Kidney (tissue), 13 donors: ENCODE measurements at regions not wholly inside any gene's neighbourhood (a gene's known extent, or its start where the extent isn't known, plus 50 kb on each side); places are given as distances from the start of the nearest gene placed in this dataset.

Experiments used
- DNase-seq, 5 donors: peaks; one replicate each; pipeline ENCODE4 v3.0.0-alpha.2; 2013 to 2020
- FAIRE-seq: peaks from 2 replicates; lab custom pipeline; 2012; peaks lifted over from hg19 to GRCh38; lab: Jason Lieb, UNC
- H3K27ac ChIP-seq, 2 donors: one replicate each; pipeline ENCODE4 v1.7.0; 2013; ENCODE audit warnings: low read depth in 2 of 2, low read length in 2 of 2, inconsistent platforms in 1 of 2
- H3K27me3 ChIP-seq: one replicate; pipeline ENCODE4 v1.7.1; 2013; ENCODE audit warnings: low read length, inconsistent platforms; ENCODE audit not compliant: control insufficient read depth, insufficient read depth
- H3K36me3 ChIP-seq, 3 donors: one replicate each; pipeline versions ENCODE4 v1.7.0 to v1.7.1; 2013; ENCODE audit warnings: low read length in 3 of 3, control low read depth in 1 of 3, inconsistent platforms in 1 of 3; ENCODE audit not compliant: insufficient read depth in 3 of 3, control insufficient read depth in 2 of 3
- H3K4me1 ChIP-seq, 3 donors: one replicate each; pipeline versions ENCODE4 v1.7.0 to v1.7.1; 2013; ENCODE audit warnings: low read length in 3 of 3, inconsistent platforms in 1 of 3, low read depth in 1 of 3; ENCODE audit not compliant: control insufficient read depth in 2 of 3, insufficient read depth in 2 of 3
- H3K4me3 ChIP-seq, 3 donors: one replicate each; pipeline versions ENCODE4 v1.7.0 to v1.8.1; 2013; ENCODE audit warnings: low read length in 3 of 3, control low read depth in 1 of 3, inconsistent platforms in 1 of 3
- H3K9ac ChIP-seq, 3 donors: one replicate each; pipeline versions ENCODE4 v1.7.0 to v1.7.1; 2013; ENCODE audit warnings: low read length in 3 of 3, control low read depth in 1 of 3, inconsistent platforms in 1 of 3
- H3K9me3 ChIP-seq, 3 donors: one replicate each; pipeline versions ENCODE4 v1.7.0 to v1.7.1; 2013; ENCODE audit warnings: low read length in 3 of 3, control low read depth in 1 of 3, inconsistent platforms in 1 of 3; ENCODE audit not compliant: control insufficient read depth in 2 of 3, insufficient read depth in 1 of 3
- CTCF ChIP-seq: IDR thresholded peaks from 3 replicates; pipeline ENCODE4 v1.5.1; 2012; ENCODE audit warnings: mild to moderate bottlenecking, moderate library complexity, borderline replicate concordance; ENCODE audit not compliant: insufficient read depth; ENCODE audit errors: extremely low read depth
- intact Hi-C: fragments of 100-400 bp; cut with DNase I; formaldehyde crosslinking; loops from one replicate; pipeline ENCODE4 v1.11.1; 2022
- donor health status: control.
- donor health status: control.
- donor health status: control.
- donor health status: control.
- donor health status: control.
- donor health status: DM: yes; HTN: yes; CAD: no.
- donor health status: Normal renal cell carcinoma (clear cell type).

GRCh38 chr11:70799386-70799785 lies 401.1 kb downstream of the CTTN start:
- no peak for DNase-seq
- Histone ChIP-seq H3K9me3 (peaks cover 0 to 4% (median 0%) of the 10 kb centered on the region in 3 donors), H3K27ac (no peak overlapping the region), H3K36me3 (peaks cover 0 to 24% (median 4%) of the 10 kb centered on the region in 3 donors), H3K4me3 (no peak overlapping the region), H3K4me1 (no peaks in the 10 kb centered on the region), H3K27me3 (no peaks in the 10 kb centered on the region), H3K9ac (no peak overlapping the region)
- no peak for TF ChIP-seq CTCF
- intact Hi-C loops: no loop called here
- FAIRE-seq: no peak

GRCh38 chr11:70802185-70802584 lies 403.9 kb downstream of the CTTN start:
- intact Hi-C loops: no loop called here
- no peak for TF ChIP-seq CTCF
- DNase-seq (no peak), FAIRE-seq (no peak)
- no peaks in the 10 kb centered on the region for H3K9me3 ChIP-seq
- no peaks in the 10 kb centered on the region for H3K4me1 ChIP-seq
- H3K27me3 ChIP-seq: no peaks in the 10 kb centered on the region
- H3K9ac ChIP-seq: no peak overlapping the region
- no peak overlapping the region for H3K4me3 ChIP-seq
- H3K36me3 ChIP-seq: peaks cover 0 to 15% (median 6%) of the 10 kb centered on the region in 3 donors
- no peak overlapping the region for H3K27ac ChIP-seq

- no peak for DNase-seq
- Histone ChIP-seq H3K4me1 (no peaks in the 10 kb centered on the region), H3K9ac (no peak overlapping the region), H3K36me3 (peaks cover 0 to 5% (median 3%) of the 10 kb centered on the region in 3 donors), H3K27ac (no peak overlapping the region), H3K27me3 (no peaks in the 10 kb centered on the region), H3K4me3 (no peak overlapping the region), H3K9me3 (no peaks in the 10 kb centered on the region)
- FAIRE-seq: no peak
- TF ChIP-seq CTCF: no peak
- intact Hi-C loops: no loop called here
Observed at GRCh38 chr11:70804139-70804837, 406.0 kb downstream of the CTTN start.

- no peak overlapping the region for H3K9ac ChIP-seq
- H3K27ac ChIP-seq: no peak overlapping the region
- H3K4me3 ChIP-seq: no peak overlapping the region
- intact Hi-C loops: no loop called here
- no peak for TF ChIP-seq CTCF
- no peaks in the 10 kb centered on the region for H3K9me3 ChIP-seq
- H3K36me3 ChIP-seq: peaks cover 0 to 12% (median 3%) of the 10 kb centered on the region in 3 donors
- H3K4me1 ChIP-seq: no peaks in the 10 kb centered on the region
- FAIRE-seq (no peak), DNase-seq (no peak)
- no peaks in the 10 kb centered on the region for H3K27me3 ChIP-seq
Observed at GRCh38 chr11:70805243-70805642, 406.9 kb downstream of the CTTN start.
